Thoracic aorta (tissue), 2 donors: ENCODE measurements at regions not wholly inside any gene's neighbourhood (a gene's known extent, or its start where the extent isn't known, plus 50 kb on each side); places are given as distances from the start of the nearest gene placed in this dataset.

Experiments used
- ATAC-seq: fragments of 150-250 bp; one replicate; pipeline ENCODE4 v1.8.0; 2017; ENCODE audit warnings: low read depth; ENCODE audit not compliant: insufficient number of reproducible peaks, low FRiP score
- DNase-seq: peaks from one replicate; pipeline ENCODE4 v3.0.0-alpha.2; 2020; ENCODE audit warnings: low spot score
- H3K27ac ChIP-seq, 2 donors: fragments of 200-600 bp; sonication (generic); 1 replicate in 1 of 2; 2 replicates in 1 of 2; pipeline ENCODE4 v1.5.1; 2016; ENCODE audit warnings: mild to moderate bottlenecking in 2 of 2, moderate library complexity in 2 of 2
- H3K27me3 ChIP-seq: fragments of 200-600 bp; sonication (generic); replicated peaks from 2 replicates; pipeline ENCODE4 v1.6.0; 2016; ENCODE audit warnings: mild to moderate bottlenecking; ENCODE audit not compliant: insufficient read depth
- H3K36me3 ChIP-seq: fragments of 200-600 bp; sonication (generic); one replicate; pipeline ENCODE4 v1.5.1; 2016
- H3K4me1 ChIP-seq, 2 donors: fragments of 200-600 bp; sonication (generic); 1 replicate in 1 of 2; 2 replicates in 1 of 2; pipeline versions ENCODE4 v1.5.1 to v1.6.0; 2016; ENCODE audit warnings: low read depth in 2 of 2, mild to moderate bottlenecking in 1 of 2; ENCODE audit not compliant: control insufficient read depth in 1 of 2
- H3K4me3 ChIP-seq: fragments of 200-600 bp; sonication (generic); 2 replicates; pipeline ENCODE4 v1.5.1; 2016; ENCODE audit warnings: mild to moderate bottlenecking
- H3K9me3 ChIP-seq: fragments of 200-600 bp; sonication (generic); 2 replicates; pipeline ENCODE4 v1.5.1; 2016
- CTCF ChIP-seq: fragments of 200-600 bp; sonication (generic); IDR thresholded peaks from one replicate; pipeline ENCODE4 v1.5.1; 2019; ENCODE audit warnings: antibody characterized with exemption

GRCh38 chr20:9981829-9982228, 53.0 kb upstream of the ANKEF1 start:
- H3K27me3 ChIP-seq, result no peaks in the 10 kb centered on the region
- H3K4me3 ChIP-seq, result no peak overlapping the region
- no peaks in the 10 kb centered on the region for H3K9me3 ChIP-seq
- DNase-seq, result no peak
- no peak for ATAC-seq
- no peak overlapping the region for H3K27ac ChIP-seq
- TF ChIP-seq CTCF, result no peak
- no peaks in the 10 kb centered on the region for H3K4me1 ChIP-seq
- no peaks in the 10 kb centered on the region for H3K36me3 ChIP-seq

DNA sequence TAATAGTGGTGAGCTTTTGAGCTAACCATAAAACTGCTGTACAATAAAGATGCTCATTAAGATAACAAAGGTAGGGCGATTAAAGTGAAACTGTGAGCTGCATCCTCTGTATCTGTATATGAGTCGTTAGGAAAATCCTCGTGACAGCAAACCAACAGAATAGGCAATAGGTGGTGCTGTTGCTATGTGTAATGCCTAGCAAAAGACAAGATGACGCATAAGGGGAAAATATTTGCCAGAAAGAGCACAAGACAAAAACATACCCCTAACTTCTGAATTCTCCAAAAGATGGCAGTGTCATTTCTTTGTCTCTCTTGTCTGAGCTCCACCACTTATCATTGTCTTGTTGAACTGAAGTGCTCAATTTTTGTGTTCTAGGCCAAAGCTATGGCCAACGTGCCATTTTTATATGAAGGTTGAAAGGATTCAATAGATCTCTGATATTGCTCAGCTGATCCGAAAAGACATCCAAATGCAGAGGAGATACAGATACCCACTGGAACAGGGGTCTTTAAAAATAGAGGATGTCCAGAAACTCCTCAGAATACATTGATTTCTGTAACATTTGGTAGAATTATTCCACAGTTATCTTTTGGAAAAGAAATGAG, 56.3 kb upstream of the ANKEF1 start:
- Histone ChIP-seq H3K9me3 (no peaks in the 10 kb centered on the region), H3K27ac (no peak overlapping the region), H3K4me1 (no peaks in the 10 kb centered on the region), H3K4me3 (peak overlapping the region; percentile 21), H3K27me3 (no peaks in the 10 kb centered on the region), H3K36me3 (no peaks in the 10 kb centered on the region)
- DNase-seq, result no peak
- peak; percentile 86 for ATAC-seq
- peak; percentile 59 for TF ChIP-seq CTCF

GRCh38 chr20:9977629-9978028, 57.2 kb upstream of the ANKEF1 start:
- ATAC-seq (no peak), DNase-seq (no peak)
- Histone ChIP-seq H3K36me3 (no peaks in the 10 kb centered on the region), H3K27me3 (no peaks in the 10 kb centered on the region), H3K4me3 (no peak overlapping the region), H3K4me1 (no peaks in the 10 kb centered on the region), H3K27ac (no peak overlapping the region), H3K9me3 (no peaks in the 10 kb centered on the region)
- TF ChIP-seq CTCF, result no peak

GRCh38 chr20:9974324-9974723, 60.5 kb upstream of the ANKEF1 start:
- DNase-seq (no peak), ATAC-seq (no peak)
- H3K27me3 ChIP-seq, result no peaks in the 10 kb centered on the region
- H3K9me3 ChIP-seq, result no peaks in the 10 kb centered on the region
- TF ChIP-seq CTCF, result no peak
- H3K4me1 ChIP-seq, result no peaks in the 10 kb centered on the region
- H3K27ac ChIP-seq, result no peak overlapping the region
- no peak overlapping the region for H3K4me3 ChIP-seq
- H3K36me3 ChIP-seq, result no peaks in the 10 kb centered on the region

- H3K27ac ChIP-seq, result no peak overlapping the region
- no peak for TF ChIP-seq CTCF
- no peaks in the 10 kb centered on the region for H3K36me3 ChIP-seq
- DNase-seq (no peak), ATAC-seq (no peak)
- no peaks in the 10 kb centered on the region for H3K27me3 ChIP-seq
- no peaks in the 10 kb centered on the region for H3K4me1 ChIP-seq
- H3K9me3 ChIP-seq, result no peaks in the 10 kb centered on the region
- H3K4me3 ChIP-seq, result no peak overlapping the region
Measured at GRCh38 chr20:9971746-9972145, 63.0 kb upstream of the ANKEF1 start.
